Activated gamma-delta T cell treated with Interleukin-2 at 50 U/mL for 16 hours (primary cell): ENCODE measurements at regions not wholly inside any gene's neighbourhood (a gene's known extent, or its start where the extent isn't known, plus 50 kb on each side); places are given as distances from the start of the nearest gene placed in this dataset.

Source experiments
- DNase-seq: peaks from one replicate; pipeline ENCODE4 v3.0.0-alpha.2; 2020

- DNase-seq: no peak
Observed at GRCh38 chr3:170727754-170728153, 141.9 kb upstream of the SLC7A14 start.

DNA sequence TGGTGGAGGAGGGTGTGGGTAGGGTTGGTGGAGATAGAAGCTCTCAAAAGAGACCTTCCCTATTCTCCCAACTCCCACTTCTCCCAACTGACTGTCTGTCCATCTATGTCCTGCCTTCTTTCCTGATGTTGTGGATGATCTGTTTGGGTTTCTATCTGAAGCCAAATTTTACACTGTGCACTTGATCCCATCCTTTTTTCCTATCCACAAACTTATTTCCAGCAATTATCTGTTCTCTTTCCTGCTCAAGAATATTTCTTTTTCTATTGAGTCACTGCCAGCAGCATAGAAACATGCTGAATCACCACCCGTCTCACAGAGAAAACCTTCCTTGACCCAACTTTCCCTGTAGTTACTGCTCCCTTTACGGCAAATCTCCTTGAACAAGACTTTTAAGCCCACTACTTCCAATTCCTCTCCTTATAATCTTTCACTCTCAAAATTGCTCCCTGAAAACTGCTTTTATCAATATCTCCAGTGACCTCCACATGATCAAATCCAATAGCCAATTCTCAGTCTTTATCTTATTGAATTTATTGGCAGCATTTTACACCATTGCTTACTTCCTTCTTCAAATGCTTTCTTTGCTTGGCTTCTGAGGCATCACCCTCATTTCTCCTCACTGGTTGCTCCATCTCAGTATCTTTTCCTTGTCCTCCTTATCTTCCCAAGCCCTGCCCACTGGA is 141.2 kb upstream of the SLC7A14 start:
- no peak for DNase-seq

DNA sequence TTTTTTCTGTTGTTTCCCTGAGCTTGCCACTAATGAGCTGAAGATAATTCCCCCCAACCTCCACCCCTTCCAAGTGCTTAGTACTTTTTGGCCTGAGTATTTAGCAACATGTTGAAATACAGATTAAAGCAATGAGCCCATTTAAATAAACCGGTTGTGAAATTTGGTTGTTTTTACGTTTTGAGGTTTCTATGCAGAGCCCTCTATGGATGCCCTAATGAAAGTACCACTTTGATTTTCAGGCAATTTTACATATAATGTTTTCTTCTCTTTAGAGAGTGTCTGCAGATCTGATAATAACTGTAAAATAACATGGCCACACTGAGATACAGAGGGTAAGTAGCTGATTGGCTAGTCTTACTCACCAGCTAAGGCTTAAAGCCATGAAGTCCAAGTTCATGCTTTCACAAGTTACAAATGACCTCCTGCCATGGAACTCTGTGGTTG is 139.4 kb upstream of the SLC7A14 start:
- no peak for DNase-seq

DNA sequence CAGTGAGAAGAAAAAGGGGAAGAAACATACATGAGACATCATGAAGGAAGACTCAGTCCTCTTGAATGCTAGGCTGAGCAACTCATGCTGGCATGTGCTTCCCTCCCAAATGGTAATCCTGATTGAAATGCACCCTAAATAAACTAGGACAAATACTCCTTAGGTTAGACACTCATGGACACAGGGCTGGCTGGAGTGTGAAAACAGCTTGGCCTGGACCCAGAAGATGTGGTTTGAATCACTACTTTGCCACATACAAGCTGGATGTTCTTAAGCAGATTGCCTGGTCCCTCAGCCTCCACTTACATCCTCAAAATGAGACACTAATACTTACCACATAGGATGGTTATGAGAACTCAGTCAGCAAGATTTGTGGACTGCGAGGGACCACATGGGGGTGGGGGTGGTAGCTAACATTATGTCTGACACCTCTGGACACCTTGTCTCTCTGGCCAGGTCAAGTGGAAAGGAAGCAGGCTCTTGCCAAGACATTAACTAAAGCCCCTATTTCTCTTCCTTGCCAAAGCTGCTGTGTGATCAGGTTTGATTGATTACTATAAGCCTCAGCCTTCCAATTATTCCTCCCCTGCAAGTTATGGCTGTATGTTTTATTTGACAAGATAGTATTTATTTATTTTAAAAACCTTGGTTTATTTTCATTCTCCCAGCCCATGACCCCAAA is 138.9 kb upstream of the SLC7A14 start:
- no peak for DNase-seq

DNA sequence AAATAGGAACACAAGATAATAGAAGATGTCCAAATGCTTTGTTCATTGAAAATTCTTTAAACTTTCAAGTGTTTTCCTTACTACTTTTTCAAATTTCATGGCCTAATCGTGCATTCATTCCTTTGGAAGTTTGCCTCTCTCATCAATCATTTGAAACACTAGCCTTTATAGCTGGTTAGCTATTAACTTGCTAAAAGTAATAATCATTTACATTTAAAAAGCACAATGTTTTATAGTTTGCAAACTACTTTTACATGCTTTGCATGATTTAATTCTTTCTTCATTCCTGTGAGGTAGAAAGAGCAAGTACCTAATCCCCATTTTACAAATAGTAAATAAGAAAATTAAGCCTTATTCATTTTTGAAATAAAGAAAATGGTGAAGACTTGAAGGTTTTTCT is 137.4 kb upstream of the SLC7A14 start:
- DNase-seq: no peak

- no peak for DNase-seq
Observed at GRCh38 chr3:170721563-170721962, 135.7 kb upstream of the SLC7A14 start.

DNA sequence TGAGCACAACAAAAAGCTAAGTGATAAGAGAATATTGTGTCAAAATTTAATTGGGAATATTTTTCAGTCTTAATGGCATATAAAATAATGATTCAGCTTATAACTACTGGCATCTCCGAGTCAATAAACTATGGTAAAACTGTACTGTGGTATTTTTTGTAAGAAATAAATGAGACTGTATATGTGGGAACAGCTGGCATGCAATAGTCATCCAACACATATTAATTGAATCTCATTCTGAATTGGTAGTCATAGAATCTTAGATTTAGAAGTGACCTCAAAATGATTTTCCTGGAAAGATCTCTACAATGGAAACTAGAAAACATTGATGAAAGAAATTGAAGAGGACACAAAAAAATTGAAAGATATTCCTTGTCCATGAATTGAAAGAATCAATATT is 133.4 kb upstream of the SLC7A14 start:
- DNase-seq: no peak

DNA sequence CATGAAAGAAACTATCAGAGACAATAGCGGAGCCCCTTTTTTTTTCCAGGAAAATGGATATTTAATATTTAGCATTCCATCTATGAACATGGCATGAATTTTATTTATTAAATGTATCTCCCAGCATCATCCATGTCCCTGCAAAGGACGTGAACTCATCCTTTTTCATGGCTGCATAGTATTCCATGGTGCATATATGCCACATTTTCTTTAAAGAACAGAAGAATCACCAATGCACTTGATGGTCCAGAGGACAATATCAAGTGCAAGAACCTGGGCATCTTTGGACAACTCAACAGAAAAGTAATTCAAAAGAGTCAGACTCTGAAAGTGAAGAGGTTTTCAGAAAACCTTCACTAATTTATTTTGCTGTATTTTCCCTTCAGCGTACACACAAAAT is 133.0 kb upstream of the SLC7A14 start:
- DNase-seq: no peak

DNA sequence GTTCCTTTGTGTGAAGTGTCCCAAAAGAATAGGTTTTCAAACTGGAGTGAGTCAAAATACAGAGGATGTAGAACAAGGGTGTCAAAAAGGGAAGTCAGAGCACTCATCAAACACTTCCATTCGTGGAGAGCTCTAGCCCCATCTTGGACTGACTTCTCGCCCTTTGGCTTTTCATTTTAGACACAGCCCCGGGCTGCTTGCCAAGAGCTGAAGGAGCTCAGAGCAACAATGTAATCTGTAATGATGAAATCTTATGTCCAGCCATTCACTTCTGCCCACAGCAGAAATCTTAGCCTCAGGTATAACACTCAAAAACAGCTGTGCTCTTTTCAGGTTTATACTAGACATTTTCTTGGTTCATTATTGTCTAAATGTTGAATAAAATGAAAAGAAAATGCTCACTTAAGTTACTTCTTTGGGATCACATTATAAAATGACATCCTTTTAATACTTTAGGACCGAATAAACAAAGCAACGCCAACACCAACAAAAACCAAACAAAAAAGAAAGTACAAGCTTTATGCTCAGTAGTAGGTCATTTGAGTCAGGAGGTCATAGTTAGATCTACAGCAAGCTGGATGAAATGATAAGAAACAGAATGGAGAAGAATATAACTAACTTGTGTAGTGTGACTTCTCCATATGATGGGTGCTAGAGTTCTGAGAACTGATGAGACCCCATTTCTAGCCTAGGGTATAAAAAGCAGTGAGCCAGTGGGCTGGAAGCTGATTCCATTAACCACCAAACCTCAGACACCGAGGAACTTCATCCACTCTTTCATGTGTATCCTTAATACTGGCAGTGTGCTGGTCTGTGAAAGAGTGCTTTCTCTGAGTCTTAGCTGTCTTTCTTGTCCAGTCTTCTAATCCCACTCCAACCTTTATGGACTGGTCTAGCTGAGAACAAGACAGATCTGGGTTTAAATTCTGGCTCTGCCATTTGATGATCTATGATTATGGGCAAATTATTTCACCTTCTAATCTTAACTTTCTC is 131.8 kb upstream of the SLC7A14 start:
- DNase-seq: no peak

DNA sequence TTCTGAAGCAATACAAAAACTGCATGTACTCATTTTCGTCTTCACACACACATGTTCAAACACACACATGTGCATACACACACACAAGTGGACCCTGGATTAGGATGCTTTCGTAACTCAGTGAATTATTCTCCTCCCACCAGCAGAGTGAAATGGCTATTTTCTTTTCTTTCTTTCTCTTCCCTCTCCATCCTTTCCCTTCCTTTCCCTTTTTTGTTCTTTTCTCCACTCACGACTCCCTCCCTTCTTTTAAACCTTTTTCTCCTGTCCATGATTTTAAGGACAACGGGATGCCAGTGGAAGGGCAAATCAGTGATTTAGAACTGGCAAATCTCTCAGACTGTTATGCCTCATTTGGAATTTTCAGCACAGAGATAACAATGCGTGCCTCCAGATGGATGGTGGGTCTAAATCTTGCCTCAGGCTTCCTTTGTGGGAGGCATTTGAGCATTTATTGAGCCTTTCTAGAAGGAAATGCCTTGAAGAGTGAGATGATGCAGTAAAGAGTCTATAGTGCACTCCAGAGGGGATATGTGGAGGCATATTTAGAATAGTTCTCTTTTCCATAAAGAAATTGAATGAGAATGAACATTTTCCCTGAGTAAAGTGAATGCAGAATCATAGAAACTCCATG is 130.4 kb upstream of the SLC7A14 start:
- DNase-seq: no peak

- DNase-seq: no peak
Observed at GRCh38 chr3:170714562-170715535, 129.0 kb upstream of the SLC7A14 start.

DNA sequence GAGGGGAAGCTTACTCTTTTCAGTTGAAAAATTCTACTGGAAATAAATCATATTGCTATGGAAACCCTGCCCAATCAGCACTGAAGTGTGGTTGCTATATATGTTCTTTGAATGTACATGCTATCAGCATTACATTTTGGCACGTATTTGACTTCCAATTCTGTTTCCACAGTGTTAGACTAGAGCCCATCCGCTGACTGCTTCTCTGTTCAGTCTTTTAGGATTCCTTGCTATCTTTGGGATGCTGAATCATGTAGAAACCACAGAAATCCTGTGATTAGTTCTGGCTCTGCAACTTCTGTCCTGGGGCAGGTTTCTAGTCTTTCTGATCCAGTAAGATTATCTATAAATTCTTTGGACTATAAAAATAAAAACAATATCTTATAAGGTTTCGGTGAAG is 128.2 kb upstream of the SLC7A14 start:
- no peak for DNase-seq

- DNase-seq: no peak
Observed at GRCh38 chr3:170713653-170714052, 127.8 kb upstream of the SLC7A14 start.

DNA sequence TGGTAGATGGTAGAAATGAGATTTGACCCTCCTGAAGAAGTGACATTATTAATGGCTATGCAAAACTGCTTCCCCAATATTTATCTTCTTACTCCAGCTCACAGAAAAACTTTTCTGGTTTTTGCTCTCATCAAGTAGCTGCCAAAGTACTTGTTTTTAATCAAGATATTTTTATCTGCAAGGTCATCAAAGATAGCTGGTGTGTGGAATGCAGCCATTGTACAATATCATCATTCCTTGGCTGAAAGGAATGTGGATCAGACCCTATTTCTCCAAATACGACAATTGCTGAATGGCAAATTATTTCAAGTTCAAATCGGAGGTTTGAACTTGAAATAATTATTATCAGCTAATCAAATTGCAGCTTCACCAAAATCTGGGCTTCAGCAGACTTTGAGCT is 126.9 kb upstream of the SLC7A14 start:
- DNase-seq: no peak

DNA sequence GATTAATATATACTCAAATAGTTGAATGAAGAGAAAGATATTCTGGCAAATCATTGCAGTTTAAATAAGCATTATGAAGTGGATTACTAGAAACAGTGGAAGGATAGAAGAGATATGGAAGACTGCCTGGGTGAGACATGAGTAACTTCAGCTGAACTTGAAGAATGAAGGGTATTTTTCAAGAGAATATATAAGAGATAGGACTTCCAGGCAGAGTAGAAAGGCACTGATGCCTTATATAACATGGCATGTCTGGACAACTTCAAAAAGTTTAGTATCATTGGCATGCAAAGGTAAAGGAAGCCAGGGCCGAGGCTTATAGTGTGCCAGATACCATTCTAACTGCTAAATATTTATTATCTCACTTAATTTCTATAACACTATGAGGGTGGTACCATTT is 126.5 kb upstream of the SLC7A14 start:
- DNase-seq: no peak

DNA sequence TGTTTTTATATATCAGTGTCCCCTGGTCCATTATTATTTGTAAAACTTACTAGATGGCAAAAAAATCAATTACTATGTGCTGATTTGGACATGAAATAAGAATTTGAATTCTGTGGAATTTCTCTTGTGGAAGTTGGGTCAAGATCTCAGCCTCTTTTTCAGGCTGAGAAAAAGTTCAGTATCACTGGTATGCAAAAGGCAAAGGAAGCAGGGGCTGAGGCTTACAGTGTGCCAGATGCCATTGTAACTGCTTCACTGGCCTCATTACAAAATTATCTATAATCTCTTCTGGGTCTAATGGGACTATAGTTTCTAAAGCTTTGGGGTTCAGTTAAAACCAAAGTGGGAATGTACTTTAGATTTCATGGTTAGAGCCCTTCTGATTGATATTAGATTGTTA is 125.9 kb upstream of the SLC7A14 start:
- DNase-seq: no peak

DNA sequence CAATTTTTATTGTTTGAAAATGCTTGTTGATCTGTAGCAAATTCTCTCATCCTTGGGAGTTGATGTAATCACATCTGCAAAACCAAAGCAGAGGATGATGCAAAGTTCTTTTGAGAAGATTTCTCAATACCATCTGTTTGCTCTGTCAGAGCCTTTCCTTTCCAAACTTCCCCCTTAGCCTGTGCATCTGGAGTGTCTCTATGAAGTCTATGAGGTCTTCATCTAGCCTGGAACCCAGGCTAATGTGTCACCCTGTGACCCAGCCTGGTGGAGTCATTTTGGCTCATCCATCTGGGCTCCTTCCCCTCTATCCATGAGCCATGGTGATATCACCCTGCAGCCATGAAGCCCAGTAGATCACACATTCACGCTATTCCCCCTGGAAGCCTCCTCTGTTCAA is 123.2 kb upstream of the SLC7A14 start:
- no peak for DNase-seq

GRCh38 chr3:170707899-170708298 is 122.0 kb upstream of the SLC7A14 start:
- DNase-seq: no peak

DNA sequence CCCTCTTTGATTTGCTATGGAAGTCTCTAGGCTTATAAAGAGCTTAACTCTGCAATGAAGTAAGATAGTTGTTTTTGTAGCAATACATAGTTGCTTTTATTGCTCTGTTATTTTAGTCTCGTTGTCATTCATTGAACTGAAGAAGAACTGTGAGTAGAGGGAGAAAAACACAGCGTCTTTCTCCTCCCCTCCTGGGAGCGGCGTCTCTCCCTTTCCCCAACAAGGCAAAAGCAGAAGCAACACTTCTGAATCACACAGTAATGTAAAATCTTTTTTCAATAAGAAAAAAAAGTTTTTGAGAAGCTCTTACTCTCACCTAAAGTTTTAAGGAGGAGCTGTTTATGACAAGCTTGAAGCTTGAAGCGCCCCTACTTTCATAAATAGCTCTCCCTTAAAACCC is 119.3 kb upstream of the SLC7A14 start:
- no peak for DNase-seq

DNA sequence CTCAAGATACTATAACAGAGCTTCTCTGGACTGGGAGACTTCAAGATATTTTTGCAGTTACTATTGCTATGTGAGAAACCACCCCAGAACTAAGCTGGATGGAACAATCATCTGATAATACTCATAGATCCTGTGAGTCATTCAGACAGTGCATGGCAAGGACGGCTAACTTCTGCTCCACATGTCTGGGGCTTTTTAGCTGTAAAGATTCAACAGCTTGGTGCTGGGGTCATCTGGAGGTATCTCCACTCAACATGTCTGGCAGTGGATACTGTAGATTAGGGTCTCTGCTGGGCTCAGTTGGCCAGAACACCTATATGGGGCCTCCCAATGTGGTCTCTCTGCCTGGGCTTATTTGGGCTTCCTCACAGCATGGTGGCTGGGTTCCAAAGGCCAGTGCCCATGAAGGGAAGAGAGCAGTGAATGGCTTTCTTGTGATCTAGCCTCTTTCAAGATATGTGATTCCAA is 117.3 kb upstream of the SLC7A14 start:
- DNase-seq: no peak
